ENCODE measurements at regions not wholly inside any gene's neighbourhood (a gene's known extent, or its start where the extent isn't known, plus 50 kb on each side); places are given as distances from the start of the nearest gene placed in this dataset.
A peak's percentile ranks its signal among the peaks of the same experiment; 100 is the strongest.
"Not testable (repeated sequence)": the region's sequence is repeated elsewhere in the genome, so short reads cannot be mapped to it uniquely, and the experiment has no call there.

DNA sequence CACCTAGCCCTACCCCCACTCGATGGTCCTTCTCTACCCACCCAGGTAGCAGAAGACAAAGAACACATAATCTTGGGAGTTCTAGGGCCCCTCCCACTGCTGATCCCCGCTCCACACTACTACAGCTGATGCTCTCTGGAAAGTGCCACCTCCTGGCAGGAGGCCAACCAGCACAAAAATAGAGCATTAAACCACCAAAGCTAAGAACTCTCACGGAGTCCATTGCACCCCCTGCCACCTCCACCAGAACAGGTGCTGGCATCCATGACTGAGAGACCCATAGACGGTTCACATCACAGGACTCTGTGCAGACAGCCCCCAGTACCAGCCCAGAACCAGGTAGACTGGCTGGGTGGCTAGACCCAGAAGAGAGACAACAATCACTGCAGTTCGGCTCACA, 575.5 kb downstream of the BNC2 start:
- not testable (repeated sequence) for H3K27me3 ChIP-seq (ENCODE audit: control insufficient read depth in 5 of 5, insufficient read depth in 4 of 5, low read length in 5 of 5); H3K36me3 ChIP-seq (ENCODE audit: control insufficient read depth in 5 of 5, insufficient read depth in 5 of 5, low read length in 5 of 5); H3K9ac ChIP-seq (ENCODE audit: low read length in 5 of 5); H3K27ac ChIP-seq (ENCODE audit: low read depth, low read length); H3K4me3 ChIP-seq (ENCODE audit: low read depth in 1 of 5, low read length in 5 of 5); H3K9me3 ChIP-seq (ENCODE audit: control insufficient read depth in 5 of 5, low read length in 5 of 5)
- H3K4me1 ChIP-seq (ENCODE audit: control insufficient read depth in 5 of 5, insufficient read depth in 5 of 5, low read length in 5 of 5) = peaks cover 3 to 19% (median 15%) of the 10 kb centered on the region in 5 donors

GRCh38 chr9:16299368-16299767, 571.1 kb downstream of the BNC2 start:
- not testable (repeated sequence) for H3K9ac ChIP-seq (ENCODE audit: low read length in 5 of 5); H3K9me3 ChIP-seq (ENCODE audit: control insufficient read depth in 5 of 5, low read length in 5 of 5); H3K36me3 ChIP-seq (ENCODE audit: control insufficient read depth in 5 of 5, insufficient read depth in 5 of 5, low read length in 5 of 5); H3K4me1 ChIP-seq (ENCODE audit: control insufficient read depth in 5 of 5, insufficient read depth in 5 of 5, low read length in 5 of 5); H3K4me3 ChIP-seq (ENCODE audit: low read depth in 1 of 5, low read length in 5 of 5); H3K27ac ChIP-seq (ENCODE audit: low read depth, low read length); H3K27me3 ChIP-seq (ENCODE audit: control insufficient read depth in 5 of 5, insufficient read depth in 4 of 5, low read length in 5 of 5)

- Histone ChIP-seq H3K36me3 (ENCODE audit: control insufficient read depth in 5 of 5, insufficient read depth in 5 of 5, low read length in 5 of 5) (no peaks in the 10 kb centered on the region), H3K4me1 (ENCODE audit: control insufficient read depth in 5 of 5, insufficient read depth in 5 of 5, low read length in 5 of 5) (no peaks in the 10 kb centered on the region), H3K27ac (ENCODE audit: low read depth, low read length) (no peak overlapping the region), H3K9me3 (ENCODE audit: control insufficient read depth in 5 of 5, low read length in 5 of 5) (no peaks in the 10 kb centered on the region), H3K9ac (ENCODE audit: low read length in 5 of 5) (no peak overlapping the region), H3K4me3 (ENCODE audit: low read depth in 1 of 5, low read length in 5 of 5) (no peak overlapping the region), H3K27me3 (ENCODE audit: control insufficient read depth in 5 of 5, insufficient read depth in 4 of 5, low read length in 5 of 5) (no peaks in the 10 kb centered on the region)
Observed at GRCh38 chr9:16303506-16303905, 567.0 kb downstream of the BNC2 start.

DNA sequence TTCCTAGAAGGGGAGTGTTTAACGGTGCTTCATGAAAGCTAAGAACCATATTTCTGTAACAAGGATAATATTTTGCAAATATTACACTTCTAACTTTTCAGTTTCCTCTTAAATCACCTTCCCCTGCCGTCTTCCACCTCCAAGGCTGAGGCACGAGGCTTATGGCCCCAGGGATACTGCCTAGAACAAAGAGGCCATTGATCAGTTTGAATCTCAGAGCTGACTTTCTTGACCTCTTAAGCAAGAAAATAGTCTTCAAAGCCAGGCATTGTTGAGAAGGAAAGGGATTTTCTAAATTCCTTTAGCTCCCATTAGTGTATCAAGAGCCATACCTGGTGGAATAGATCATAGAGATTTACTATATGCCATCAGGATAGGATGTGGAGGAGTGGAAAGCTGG, 566.2 kb downstream of the BNC2 start:
- Histone ChIP-seq H3K27ac (ENCODE audit: low read depth, low read length) (no peak overlapping the region), H3K4me1 (ENCODE audit: control insufficient read depth in 5 of 5, insufficient read depth in 5 of 5, low read length in 5 of 5) (no peaks in the 10 kb centered on the region), H3K27me3 (ENCODE audit: control insufficient read depth in 5 of 5, insufficient read depth in 4 of 5, low read length in 5 of 5) (no peaks in the 10 kb centered on the region), H3K4me3 (ENCODE audit: low read depth in 1 of 5, low read length in 5 of 5) (no peak overlapping the region), H3K9me3 (ENCODE audit: control insufficient read depth in 5 of 5, low read length in 5 of 5) (no peaks in the 10 kb centered on the region), H3K9ac (ENCODE audit: low read length in 5 of 5) (no peak overlapping the region), H3K36me3 (ENCODE audit: control insufficient read depth in 5 of 5, insufficient read depth in 5 of 5, low read length in 5 of 5) (no peaks in the 10 kb centered on the region)

- Histone ChIP-seq H3K27me3 (ENCODE audit: control insufficient read depth in 5 of 5, insufficient read depth in 4 of 5, low read length in 5 of 5) (no peaks in the 10 kb centered on the region), H3K36me3 (ENCODE audit: control insufficient read depth in 5 of 5, insufficient read depth in 5 of 5, low read length in 5 of 5) (no peaks in the 10 kb centered on the region), H3K9me3 (ENCODE audit: control insufficient read depth in 5 of 5, low read length in 5 of 5) (no peaks in the 10 kb centered on the region), H3K27ac (ENCODE audit: low read depth, low read length) (no peak overlapping the region), H3K4me3 (ENCODE audit: low read depth in 1 of 5, low read length in 5 of 5) (no peak overlapping the region), H3K9ac (ENCODE audit: low read length in 5 of 5) (no peak overlapping the region), H3K4me1 (ENCODE audit: control insufficient read depth in 5 of 5, insufficient read depth in 5 of 5, low read length in 5 of 5) (peaks cover 0 to 19% (median 17%) of the 10 kb centered on the region in 5 donors)
Observed at GRCh38 chr9:16306586-16306985, 563.9 kb downstream of the BNC2 start.

DNA sequence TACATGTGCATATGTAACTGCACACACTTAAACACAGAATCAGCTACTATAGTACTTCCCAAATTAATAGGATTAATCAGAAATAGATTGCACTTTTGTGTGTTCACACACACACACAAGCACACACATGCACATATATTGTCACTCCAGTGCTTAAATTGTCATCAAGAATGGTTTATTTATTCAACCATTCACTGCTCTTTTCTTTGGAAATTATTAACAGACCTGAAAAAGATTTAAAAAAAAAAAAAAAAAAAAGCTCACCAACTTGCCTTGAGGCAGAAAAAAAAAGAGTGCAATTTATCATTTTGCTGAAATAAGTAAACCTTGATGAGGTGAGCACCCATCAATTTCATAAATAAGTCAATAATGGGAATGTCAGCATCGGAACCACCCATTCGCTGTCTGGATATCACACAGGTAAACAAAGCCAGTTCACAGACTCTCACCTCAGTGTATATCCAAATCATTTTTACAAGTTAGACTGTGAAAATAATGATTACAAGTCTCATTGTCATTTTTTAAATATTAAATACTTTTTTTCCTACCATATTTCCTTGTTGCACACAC, 562.8 kb downstream of the BNC2 start:
- Histone ChIP-seq H3K9ac (ENCODE audit: low read length in 5 of 5) (no peak overlapping the region), H3K9me3 (ENCODE audit: control insufficient read depth in 5 of 5, low read length in 5 of 5) (no peaks in the 10 kb centered on the region), H3K27me3 (ENCODE audit: control insufficient read depth in 5 of 5, insufficient read depth in 4 of 5, low read length in 5 of 5) (no peaks in the 10 kb centered on the region), H3K4me1 (ENCODE audit: control insufficient read depth in 5 of 5, insufficient read depth in 5 of 5, low read length in 5 of 5) (peaks cover 0 to 24% (median 17%) of the 10 kb centered on the region in 5 donors), H3K27ac (ENCODE audit: low read depth, low read length) (no peak overlapping the region), H3K4me3 (ENCODE audit: low read depth in 1 of 5, low read length in 5 of 5) (no peak overlapping the region), H3K36me3 (ENCODE audit: control insufficient read depth in 5 of 5, insufficient read depth in 5 of 5, low read length in 5 of 5) (no peaks in the 10 kb centered on the region)

DNA sequence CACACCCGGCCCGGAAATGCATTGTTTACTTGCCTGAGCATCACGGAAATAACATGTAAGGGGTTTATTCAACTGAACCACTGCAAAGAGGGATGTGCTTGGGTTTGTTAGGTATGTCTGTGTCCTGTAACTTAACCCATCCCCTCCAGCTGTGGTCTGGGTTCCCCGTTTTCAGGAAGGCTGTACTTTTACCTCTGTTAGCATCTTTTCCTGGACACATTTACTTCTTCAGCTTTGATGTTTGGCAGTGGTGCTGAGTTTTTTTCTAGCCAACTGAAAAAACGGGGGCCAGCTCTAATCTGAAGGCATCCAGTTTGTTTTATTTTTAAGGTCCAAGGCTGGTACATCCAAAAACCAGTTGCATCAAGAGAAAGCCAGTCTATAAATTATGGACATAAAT, 561.8 kb downstream of the BNC2 start:
- no peaks in the 10 kb centered on the region for H3K27me3 ChIP-seq (ENCODE audit: control insufficient read depth in 5 of 5, insufficient read depth in 4 of 5, low read length in 5 of 5)
- no peak overlapping the region for H3K27ac ChIP-seq (ENCODE audit: low read depth, low read length)
- no peak overlapping the region for H3K9ac ChIP-seq (ENCODE audit: low read length in 5 of 5)
- no peaks in the 10 kb centered on the region for H3K36me3 ChIP-seq (ENCODE audit: control insufficient read depth in 5 of 5, insufficient read depth in 5 of 5, low read length in 5 of 5)
- no peaks in the 10 kb centered on the region for H3K9me3 ChIP-seq (ENCODE audit: control insufficient read depth in 5 of 5, low read length in 5 of 5)
- peaks cover 0 to 24% (median 17%) of the 10 kb centered on the region in 5 donors for H3K4me1 ChIP-seq (ENCODE audit: control insufficient read depth in 5 of 5, insufficient read depth in 5 of 5, low read length in 5 of 5)
- H3K4me3 ChIP-seq (ENCODE audit: low read depth in 1 of 5, low read length in 5 of 5) = no peak overlapping the region

GRCh38 chr9:16309082-16309468, 561.4 kb downstream of the BNC2 start:
- Histone ChIP-seq H3K27ac (ENCODE audit: low read depth, low read length) (no peak overlapping the region), H3K4me3 (ENCODE audit: low read depth in 1 of 5, low read length in 5 of 5) (no peak overlapping the region), H3K36me3 (ENCODE audit: control insufficient read depth in 5 of 5, insufficient read depth in 5 of 5, low read length in 5 of 5) (no peaks in the 10 kb centered on the region), H3K27me3 (ENCODE audit: control insufficient read depth in 5 of 5, insufficient read depth in 4 of 5, low read length in 5 of 5) (no peaks in the 10 kb centered on the region), H3K9ac (ENCODE audit: low read length in 5 of 5) (no peak overlapping the region), H3K4me1 (ENCODE audit: control insufficient read depth in 5 of 5, insufficient read depth in 5 of 5, low read length in 5 of 5) (peaks cover 0 to 24% (median 17%) of the 10 kb centered on the region in 5 donors), H3K9me3 (ENCODE audit: control insufficient read depth in 5 of 5, low read length in 5 of 5) (no peaks in the 10 kb centered on the region)

- Histone ChIP-seq H3K4me1 (ENCODE audit: control insufficient read depth in 5 of 5, insufficient read depth in 5 of 5, low read length in 5 of 5) (peaks cover 0 to 24% (median 17%) of the 10 kb centered on the region in 5 donors), H3K27me3 (ENCODE audit: control insufficient read depth in 5 of 5, insufficient read depth in 4 of 5, low read length in 5 of 5) (no peaks in the 10 kb centered on the region), H3K27ac (ENCODE audit: low read depth, low read length) (peak overlapping the region; percentile 25), H3K36me3 (ENCODE audit: control insufficient read depth in 5 of 5, insufficient read depth in 5 of 5, low read length in 5 of 5) (no peaks in the 10 kb centered on the region), H3K9me3 (ENCODE audit: control insufficient read depth in 5 of 5, low read length in 5 of 5) (no peaks in the 10 kb centered on the region), H3K4me3 (ENCODE audit: low read depth in 1 of 5, low read length in 5 of 5) (peak overlapping the region in 2 of 5 donors; percentile 8 to 17), H3K9ac (ENCODE audit: low read length in 5 of 5) (no peak overlapping the region)
Observed at GRCh38 chr9:16309469-16310271, 560.8 kb downstream of the BNC2 start.

DNA sequence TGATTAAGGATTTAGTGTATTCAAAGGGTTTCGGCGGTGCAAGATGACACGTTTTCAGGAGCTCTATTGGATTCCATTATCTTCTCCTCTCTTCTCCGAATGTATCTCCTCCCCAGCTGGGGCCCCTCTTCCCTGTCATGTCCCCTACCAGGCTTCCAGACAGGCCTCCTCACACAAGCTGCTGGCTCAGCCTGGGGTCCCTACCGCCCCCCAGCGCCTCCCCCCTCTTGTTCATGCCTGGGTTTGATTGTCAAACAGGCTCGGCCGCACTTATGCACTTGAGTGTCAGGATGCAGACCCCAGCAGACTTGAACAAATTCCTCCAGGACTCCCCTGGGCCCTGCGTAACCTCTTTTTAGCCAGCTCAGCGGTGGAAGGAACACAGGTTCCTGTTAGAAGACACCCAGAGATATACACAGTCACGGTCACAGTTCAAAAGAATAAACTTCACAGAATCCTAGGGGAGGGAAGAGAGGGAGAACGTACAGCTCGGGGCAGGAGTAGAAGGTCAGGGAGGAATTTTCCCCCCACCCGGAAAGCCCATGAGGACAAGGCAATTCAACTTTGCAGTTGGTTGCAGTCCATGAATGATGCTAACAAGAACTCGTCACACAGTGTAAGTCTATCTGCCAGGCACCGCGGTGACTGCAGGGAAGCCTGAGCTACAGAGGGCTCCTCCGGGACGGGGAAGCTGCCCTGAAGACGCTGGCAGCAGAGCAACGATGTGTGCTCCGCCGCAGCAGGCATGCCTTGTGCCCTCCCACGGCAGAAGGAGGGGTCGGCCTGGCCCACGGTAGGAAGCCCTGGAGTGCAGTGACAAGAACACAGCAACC, 560.0 kb downstream of the BNC2 start:
- Histone ChIP-seq H3K4me3 (ENCODE audit: low read depth in 1 of 5, low read length in 5 of 5) (peak overlapping the region in 1 of 5 donors; percentile 41), H3K9me3 (ENCODE audit: control insufficient read depth in 5 of 5, low read length in 5 of 5) (no peaks in the 10 kb centered on the region), H3K4me1 (ENCODE audit: control insufficient read depth in 5 of 5, insufficient read depth in 5 of 5, low read length in 5 of 5) (peaks cover 0 to 30% (median 17%) of the 10 kb centered on the region in 5 donors), H3K27ac (ENCODE audit: low read depth, low read length) (peak overlapping the region; percentile 25), H3K36me3 (ENCODE audit: control insufficient read depth in 5 of 5, insufficient read depth in 5 of 5, low read length in 5 of 5) (no peaks in the 10 kb centered on the region), H3K9ac (ENCODE audit: low read length in 5 of 5) (no peak overlapping the region), H3K27me3 (ENCODE audit: control insufficient read depth in 5 of 5, insufficient read depth in 4 of 5, low read length in 5 of 5) (no peaks in the 10 kb centered on the region)
